CD14-positive monocyte (primary cell): ENCODE measurements at regions not wholly inside any gene's neighbourhood (a gene's known extent, or its start where the extent isn't known, plus 50 kb on each side); places are given as distances from the start of the nearest gene placed in this dataset.

Experiments
- DNase-seq, 3 donors: peaks; one replicate each; pipeline ENCODE4 v3.0.0-alpha.2; 2011 to 2022
- H2AFZ ChIP-seq: 2 replicates; pipeline ENCODE4 v1.6.0; 2012; ENCODE audit warnings: mild to moderate bottlenecking, low read depth, low read length, inconsistent platforms; ENCODE audit not compliant: insufficient read depth, poor library complexity, severe bottlenecking
- H3K27ac ChIP-seq, 2 donors: 1 replicate in 1 of 2; 2 replicates in 1 of 2; pipeline ENCODE4 v1.5.1; 2012 to 2013; ENCODE audit warnings: low read length in 2 of 2, control low read depth in 1 of 2, inconsistent platforms in 1 of 2, low read depth in 1 of 2, mild to moderate bottlenecking in 1 of 2
- H3K27me3 ChIP-seq, 2 donors: one replicate each; pipeline versions ENCODE4 v1.6.0 to v1.6.1; 2011 to 2013; ENCODE audit warnings: low read length in 2 of 2; ENCODE audit not compliant: control insufficient read depth in 2 of 2, insufficient read depth in 2 of 2
- H3K36me3 ChIP-seq, 2 donors: replicated peaks in 1 of 2; 1 replicate in 1 of 2; 2 replicates in 1 of 2; pipeline versions ENCODE4 v1.5.1 to v1.6.1; 2012 to 2013; ENCODE audit warnings: low read length in 2 of 2, control low read depth in 1 of 2, inconsistent platforms in 1 of 2, mild to moderate bottlenecking in 1 of 2; ENCODE audit not compliant: insufficient read depth in 2 of 2, control insufficient read depth in 1 of 2
- H3K4me1 ChIP-seq, 2 donors: 1 replicate in 1 of 2; 2 replicates in 1 of 2; pipeline versions ENCODE4 v1.5.1 to v1.6.1; 2012 to 2013; ENCODE audit warnings: low read length in 2 of 2, control low read depth in 1 of 2, inconsistent platforms in 1 of 2, mild to moderate bottlenecking in 1 of 2, moderate library complexity in 1 of 2; ENCODE audit not compliant: insufficient read depth in 2 of 2, control insufficient read depth in 1 of 2
- H3K4me2 ChIP-seq: replicated peaks from 2 replicates; pipeline ENCODE3; 2012; ENCODE audit warnings: low read length, moderate library complexity, mild to moderate bottlenecking; ENCODE audit not compliant: poor library complexity, severe bottlenecking; ENCODE audit errors: extremely low read depth
- H3K4me3 ChIP-seq, 3 experiments: fragments of 200-600 bp in 1 of 3; sonication (generic) in 1 of 3; replicated peaks in 1 of 3; 1 replicate in 2 of 3; 2 replicates in 1 of 3; pipeline ENCODE4 v1.5.1; 2011 to 2013; ENCODE audit warnings: low read length in 3 of 3, mild to moderate bottlenecking in 3 of 3, control low read depth in 2 of 3, low read depth in 2 of 3, inconsistent platforms in 1 of 3, moderate library complexity in 1 of 3
- H3K79me2 ChIP-seq: 2 replicates; pipeline ENCODE4 v1.6.0; 2012; ENCODE audit warnings: mild to moderate bottlenecking, control low read depth, inconsistent platforms, low read length, moderate library complexity; ENCODE audit not compliant: insufficient read depth
- H3K9ac ChIP-seq: 2 replicates; pipeline ENCODE4 v1.6.0; 2017; ENCODE audit warnings: low read length, mild to moderate bottlenecking; ENCODE audit not compliant: insufficient read depth, poor library complexity, severe bottlenecking
- H3K9me3 ChIP-seq, 2 donors: replicated peaks in 1 of 2; 1 replicate in 1 of 2; 2 replicates in 1 of 2; pipeline versions ENCODE4 v1.5.1 to v1.6.1; 2012 to 2013; ENCODE audit warnings: low read length in 2 of 2, control low read depth in 1 of 2; ENCODE audit not compliant: control insufficient read depth in 1 of 2, insufficient read depth in 1 of 2
- H4K20me1 ChIP-seq: 2 replicates; pipeline ENCODE4 v1.6.0; 2012; ENCODE audit warnings: mild to moderate bottlenecking, low read length, control low read depth, moderate library complexity; ENCODE audit not compliant: insufficient read depth
- H3K27ac Mint-ChIP-seq, 7 donors: one replicate each; pipeline ENCODE4 v1.8.0; 2020; ENCODE audit warnings: mild to moderate bottlenecking in 7 of 7, mixed read lengths in 7 of 7, moderate library complexity in 6 of 7, inconsistent platforms in 2 of 7
- H3K27me3 Mint-ChIP-seq, 3 donors: one replicate each; pipeline ENCODE4 v1.8.0; 2021 to 2022; ENCODE audit warnings: low read depth in 3 of 3, mild to moderate bottlenecking in 3 of 3, mixed read lengths in 3 of 3, moderate library complexity in 3 of 3, inconsistent platforms in 1 of 3
- H3K36me3 Mint-ChIP-seq, 2 donors: one replicate each; pipeline ENCODE4 v1.8.0; 2020; ENCODE audit warnings: mixed read lengths in 2 of 2, inconsistent platforms in 1 of 2, mild to moderate bottlenecking in 1 of 2
- H3K4me1 Mint-ChIP-seq: one replicate; pipeline ENCODE4 v1.8.0; 2020; ENCODE audit warnings: mild to moderate bottlenecking, mixed read lengths
- H3K4me3 Mint-ChIP-seq, 2 donors: one replicate each; pipeline ENCODE4 v1.8.0; 2020; ENCODE audit warnings: mild to moderate bottlenecking in 2 of 2, mixed read lengths in 2 of 2, moderate library complexity in 1 of 2
- H3K9me3 Mint-ChIP-seq, 7 donors: one replicate each; pipeline ENCODE4 v1.8.0; 2020 to 2022; ENCODE audit warnings: mixed read lengths in 7 of 7, mild to moderate bottlenecking in 6 of 7, moderate library complexity in 6 of 7, inconsistent platforms in 2 of 7
- CTCF ChIP-seq: fragments of 200-600 bp; IDR thresholded peaks from one replicate; pipeline ENCODE4 v1.8.0; 2022; ENCODE audit warnings: antibody characterized with exemption, mild to moderate bottlenecking
- WGBS: methylation state at CpG from one replicate; pipeline ENCODE4 v1.1.5; 2013; ENCODE audit warnings: missing lambda C conversion rate; ENCODE audit not compliant: insufficient coverage; 5-methylcytosine and 5-hydroxymethylcytosine counted together
- intact Hi-C, 2 donors: fragments of 100-400 bp; cut with micrococcal nuclease; formaldehyde crosslinking; loops; one replicate each; pipeline versions ENCODE4 v1.15.0 to v1.15.1; 2023

- intact Hi-C loops = no loop called here
- no peak overlapping the region for H3K27ac Mint-ChIP-seq
- no peak overlapping the region for H3K4me3 Mint-ChIP-seq
These were observed 169.9 kb downstream of the QRSL1 start for GRCh38 chr6:106799031-106799894.

GRCh38 chr6:106797186-106797585, 167.8 kb downstream of the QRSL1 start:
- H2AFZ ChIP-seq = no peak overlapping the region
- no peak for DNase-seq
- no peak overlapping the region for H3K9ac ChIP-seq
- no peaks in the 10 kb centered on the region for H4K20me1 ChIP-seq
- Mint-ChIP-seq H3K9me3 (peaks cover 0 to 2% (median 0%) of the 10 kb centered on the region in 7 donors), H3K27ac (no peak overlapping the region), H3K4me1 (no peaks in the 10 kb centered on the region), H3K36me3 (no peaks in the 10 kb centered on the region), H3K27me3 (peaks cover 6 to 10% (median 9%) of the 10 kb centered on the region in 3 donors), H3K4me3 (no peak overlapping the region)
- no peaks in the 10 kb centered on the region for H3K27me3 ChIP-seq
- intact Hi-C loops = no loop called here
- H3K27ac ChIP-seq = no peak overlapping the region
- no peaks in the 10 kb centered on the region for H3K36me3 ChIP-seq
- no peak overlapping the region for H3K4me2 ChIP-seq
- WGBS = 100% methylated on average over 1 of the region's 2 CpGs
- H3K4me3 ChIP-seq = no peak overlapping the region
- H3K9me3 ChIP-seq = no peaks in the 10 kb centered on the region
- no peaks in the 10 kb centered on the region for H3K79me2 ChIP-seq
- no peaks in the 10 kb centered on the region for H3K4me1 ChIP-seq
- no peak for TF ChIP-seq CTCF

More at GRCh38 chr6:106799031-106799894, 169.9 kb downstream of the QRSL1 start:
- no peaks in the 10 kb centered on the region for H3K4me1 ChIP-seq
- H3K9me3 ChIP-seq = no peaks in the 10 kb centered on the region
- no peaks in the 10 kb centered on the region for H4K20me1 ChIP-seq
- H3K27ac ChIP-seq = no peak overlapping the region
- H3K36me3 ChIP-seq = no peaks in the 10 kb centered on the region
- no peaks in the 10 kb centered on the region for H3K4me1 Mint-ChIP-seq
- TF ChIP-seq CTCF = no peak
- DNase-seq = no peak
- peaks cover 3 to 7% (median 5%) of the 10 kb centered on the region in 3 donors for H3K27me3 Mint-ChIP-seq
- H3K79me2 ChIP-seq = no peaks in the 10 kb centered on the region
- no peak overlapping the region for H3K9ac ChIP-seq
- H3K4me2 ChIP-seq = no peak overlapping the region
- H3K27me3 ChIP-seq = no peaks in the 10 kb centered on the region
- 87% methylated on average over 4 of the region's 8 CpGs for WGBS
- no peak overlapping the region for H3K4me3 ChIP-seq
- H3K9me3 Mint-ChIP-seq = no peaks in the 10 kb centered on the region
- no peaks in the 10 kb centered on the region for H3K36me3 Mint-ChIP-seq
- no peak overlapping the region for H2AFZ ChIP-seq
